Mammary epithelial cell (primary cell): ENCODE measurements at regions not wholly inside any gene's neighbourhood (a gene's known extent, or its start where the extent isn't known, plus 50 kb on each side); places are given as distances from the start of the nearest gene placed in this dataset.

Source experiments
- EZH2 ChIP-seq: IDR thresholded peaks from 2 replicates; pipeline ENCODE4 v1.6.1; 2012; ENCODE audit warnings: low read length, inconsistent platforms, borderline replicate concordance
- TF ChIP-seq, protein P1 (sequence below), 2 donors: IDR thresholded peaks in 1 of 2; conservative IDR thresholded peaks in 1 of 2; 2 replicates each; pipeline ENCODE4 v1.5.1; 2011 to 2012; ENCODE audit warnings: inconsistent platforms in 2 of 2, low read length in 2 of 2, mild to moderate bottlenecking in 2 of 2, control low read depth in 1 of 2, low read depth in 1 of 2; ENCODE audit not compliant: insufficient read depth in 1 of 2; ENCODE audit errors: extremely low read depth in 1 of 2

DNA sequence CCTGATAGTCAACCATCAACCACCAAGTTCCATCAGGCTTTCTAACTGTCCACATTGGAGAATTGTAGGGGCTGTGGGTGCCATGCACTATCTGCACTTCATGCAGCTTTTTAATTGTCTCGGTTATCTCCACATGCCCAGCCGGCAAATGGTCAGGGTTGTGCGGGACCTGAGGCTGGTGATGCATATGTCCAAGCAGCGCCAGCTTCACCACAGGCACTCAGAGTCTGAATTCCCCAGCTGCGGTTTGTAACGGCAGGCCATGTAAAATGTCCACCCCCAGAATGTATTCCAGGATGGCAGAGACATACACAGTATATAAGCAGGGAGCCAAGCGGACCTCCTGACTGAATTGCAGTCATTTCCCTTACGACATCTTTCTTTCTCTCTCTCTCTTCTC is 435.6 kb downstream of the DYNC2H1 start:
- TF ChIP-seq, protein P1, sequence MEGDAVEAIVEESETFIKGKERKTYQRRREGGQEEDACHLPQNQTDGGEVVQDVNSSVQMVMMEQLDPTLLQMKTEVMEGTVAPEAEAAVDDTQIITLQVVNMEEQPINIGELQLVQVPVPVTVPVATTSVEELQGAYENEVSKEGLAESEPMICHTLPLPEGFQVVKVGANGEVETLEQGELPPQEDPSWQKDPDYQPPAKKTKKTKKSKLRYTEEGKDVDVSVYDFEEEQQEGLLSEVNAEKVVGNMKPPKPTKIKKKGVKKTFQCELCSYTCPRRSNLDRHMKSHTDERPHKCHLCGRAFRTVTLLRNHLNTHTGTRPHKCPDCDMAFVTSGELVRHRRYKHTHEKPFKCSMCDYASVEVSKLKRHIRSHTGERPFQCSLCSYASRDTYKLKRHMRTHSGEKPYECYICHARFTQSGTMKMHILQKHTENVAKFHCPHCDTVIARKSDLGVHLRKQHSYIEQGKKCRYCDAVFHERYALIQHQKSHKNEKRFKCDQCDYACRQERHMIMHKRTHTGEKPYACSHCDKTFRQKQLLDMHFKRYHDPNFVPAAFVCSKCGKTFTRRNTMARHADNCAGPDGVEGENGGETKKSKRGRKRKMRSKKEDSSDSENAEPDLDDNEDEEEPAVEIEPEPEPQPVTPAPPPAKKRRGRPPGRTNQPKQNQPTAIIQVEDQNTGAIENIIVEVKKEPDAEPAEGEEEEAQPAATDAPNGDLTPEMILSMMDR (conservative IDR thresholded peaks at IDR 0.05 in 1 of 2, IDR thresholded peaks at IDR 0.05 in 1 of 2; ENCODE audit: extremely low read depth in 1 of 2, insufficient read depth in 1 of 2, low read depth in 1 of 2, low read length in 2 of 2): no peak
- TF ChIP-seq EZH2: no peak
